ENCODE measurements at regions not wholly inside any gene's neighbourhood (a gene's known extent, or its start where the extent isn't known, plus 50 kb on each side); places are given as distances from the start of the nearest gene placed in this dataset.

- Histone ChIP-seq H3K27ac (ENCODE audit: low read depth in 1 of 2, low read length in 2 of 2) (no peak overlapping the region), H3K4me1 (ENCODE audit: control insufficient read depth in 4 of 4, insufficient read depth in 4 of 4, low read length in 3 of 4) (no peaks in the 10 kb centered on the region), H3K27me3 (ENCODE audit: control insufficient read depth in 4 of 4, insufficient read depth in 4 of 4, low read length in 3 of 4) (no peaks in the 10 kb centered on the region), H3K36me3 (ENCODE audit: control insufficient read depth in 4 of 4, insufficient read depth in 3 of 4, low read depth in 1 of 4, low read length in 3 of 4) (no peaks in the 10 kb centered on the region), H3K4me3 (ENCODE audit: low read depth in 1 of 3, low read length in 3 of 3) (no peak overlapping the region), H3K9ac (ENCODE audit: low read depth in 1 of 2, low read length in 2 of 2) (no peak overlapping the region), H3K9me3 (ENCODE audit: control insufficient read depth in 4 of 4, low read length in 3 of 4) (no peaks in the 10 kb centered on the region)
- 90% methylated on average over 3 of the region's 3 CpGs for WGBS
- no peak for TF ChIP-seq EGR1 (IDR thresholded peaks at IDR 0.05; ENCODE audit: low read depth in 2 of 2)
- TF ChIP-seq, protein P1, sequence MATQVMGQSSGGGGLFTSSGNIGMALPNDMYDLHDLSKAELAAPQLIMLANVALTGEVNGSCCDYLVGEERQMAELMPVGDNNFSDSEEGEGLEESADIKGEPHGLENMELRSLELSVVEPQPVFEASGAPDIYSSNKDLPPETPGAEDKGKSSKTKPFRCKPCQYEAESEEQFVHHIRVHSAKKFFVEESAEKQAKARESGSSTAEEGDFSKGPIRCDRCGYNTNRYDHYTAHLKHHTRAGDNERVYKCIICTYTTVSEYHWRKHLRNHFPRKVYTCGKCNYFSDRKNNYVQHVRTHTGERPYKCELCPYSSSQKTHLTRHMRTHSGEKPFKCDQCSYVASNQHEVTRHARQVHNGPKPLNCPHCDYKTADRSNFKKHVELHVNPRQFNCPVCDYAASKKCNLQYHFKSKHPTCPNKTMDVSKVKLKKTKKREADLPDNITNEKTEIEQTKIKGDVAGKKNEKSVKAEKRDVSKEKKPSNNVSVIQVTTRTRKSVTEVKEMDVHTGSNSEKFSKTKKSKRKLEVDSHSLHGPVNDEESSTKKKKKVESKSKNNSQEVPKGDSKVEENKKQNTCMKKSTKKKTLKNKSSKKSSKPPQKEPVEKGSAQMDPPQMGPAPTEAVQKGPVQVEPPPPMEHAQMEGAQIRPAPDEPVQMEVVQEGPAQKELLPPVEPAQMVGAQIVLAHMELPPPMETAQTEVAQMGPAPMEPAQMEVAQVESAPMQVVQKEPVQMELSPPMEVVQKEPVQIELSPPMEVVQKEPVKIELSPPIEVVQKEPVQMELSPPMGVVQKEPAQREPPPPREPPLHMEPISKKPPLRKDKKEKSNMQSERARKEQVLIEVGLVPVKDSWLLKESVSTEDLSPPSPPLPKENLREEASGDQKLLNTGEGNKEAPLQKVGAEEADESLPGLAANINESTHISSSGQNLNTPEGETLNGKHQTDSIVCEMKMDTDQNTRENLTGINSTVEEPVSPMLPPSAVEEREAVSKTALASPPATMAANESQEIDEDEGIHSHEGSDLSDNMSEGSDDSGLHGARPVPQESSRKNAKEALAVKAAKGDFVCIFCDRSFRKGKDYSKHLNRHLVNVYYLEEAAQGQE (IDR thresholded peaks at IDR 0.05), result no peak
- no peak for TF ChIP-seq RAD21 (IDR thresholded peaks at IDR 0.05)
- TF ChIP-seq, protein P2, sequence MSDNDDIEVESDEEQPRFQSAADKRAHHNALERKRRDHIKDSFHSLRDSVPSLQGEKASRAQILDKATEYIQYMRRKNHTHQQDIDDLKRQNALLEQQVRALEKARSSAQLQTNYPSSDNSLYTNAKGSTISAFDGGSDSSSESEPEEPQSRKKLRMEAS (IDR thresholded peaks at IDR 0.05), result no peak
- no peak for TF ChIP-seq FOXA1 (IDR thresholded peaks at IDR 0.05)
- TF ChIP-seq NR2F2 (IDR thresholded peaks at IDR 0.05), result no peak
- no peak for TF ChIP-seq YY1 (IDR thresholded peaks at IDR 0.05)
- TF ChIP-seq, protein P3, sequence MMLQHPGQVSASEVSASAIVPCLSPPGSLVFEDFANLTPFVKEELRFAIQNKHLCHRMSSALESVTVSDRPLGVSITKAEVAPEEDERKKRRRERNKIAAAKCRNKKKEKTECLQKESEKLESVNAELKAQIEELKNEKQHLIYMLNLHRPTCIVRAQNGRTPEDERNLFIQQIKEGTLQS (IDR thresholded peaks at IDR 0.05), result no peak
- no peak for TF ChIP-seq ZBTB33 (IDR thresholded peaks at IDR 0.05)
- DNase-seq (ENCODE audit: low spot score), result no peak
Measured at GRCh38 chr13:55617241-55617640, 1523.5 kb upstream of the PRR20A start.

DNA sequence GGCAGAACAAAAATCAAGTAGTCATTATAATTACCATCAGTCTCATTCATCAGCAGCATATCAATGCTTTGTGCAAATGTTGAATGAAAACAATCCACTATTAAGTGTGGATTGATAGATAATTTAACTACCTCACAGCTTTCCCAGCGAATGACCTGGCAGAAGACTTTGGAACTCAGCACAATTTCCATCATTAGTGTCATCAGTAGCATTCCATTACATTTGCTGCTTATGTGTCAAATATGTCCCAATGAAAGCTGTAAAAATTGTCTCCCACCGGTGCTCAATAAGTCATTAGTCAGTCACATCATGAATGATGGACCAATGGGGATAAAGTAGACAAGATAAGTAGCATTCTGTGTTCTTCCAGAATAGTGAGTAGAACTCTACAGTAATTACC, 1513.5 kb upstream of the PRR20A start:
- Histone ChIP-seq H3K4me1 (ENCODE audit: control insufficient read depth in 4 of 4, insufficient read depth in 4 of 4, low read length in 3 of 4) (no peaks in the 10 kb centered on the region), H3K4me3 (ENCODE audit: low read depth in 1 of 3, low read length in 3 of 3) (no peak overlapping the region), H3K27ac (ENCODE audit: low read depth in 1 of 2, low read length in 2 of 2) (no peak overlapping the region), H3K9ac (ENCODE audit: low read depth in 1 of 2, low read length in 2 of 2) (no peak overlapping the region), H3K36me3 (ENCODE audit: control insufficient read depth in 4 of 4, insufficient read depth in 3 of 4, low read depth in 1 of 4, low read length in 3 of 4) (no peaks in the 10 kb centered on the region), H3K9me3 (ENCODE audit: control insufficient read depth in 4 of 4, low read length in 3 of 4) (peaks cover 0 to 2% (median 0%) of the 10 kb centered on the region in 4 donors), H3K27me3 (ENCODE audit: control insufficient read depth in 4 of 4, insufficient read depth in 4 of 4, low read length in 3 of 4) (no peaks in the 10 kb centered on the region)
- no peak for DNase-seq (ENCODE audit: low spot score)
- TF ChIP-seq, protein P3 (IDR thresholded peaks at IDR 0.05), result no peak
- TF ChIP-seq HNF4G (IDR thresholded peaks at IDR 0.05), result no peak
- TF ChIP-seq, protein P2 (IDR thresholded peaks at IDR 0.05), result no peak
- no peak for TF ChIP-seq JUND (IDR thresholded peaks at IDR 0.05)
- no peak for TF ChIP-seq HNF4A (conservative IDR thresholded peaks at IDR 0.05)
- TF ChIP-seq FOXA2 (IDR thresholded peaks at IDR 0.05), result no peak
- TF ChIP-seq ZBTB33 (IDR thresholded peaks at IDR 0.05), result no peak
- no peak for TF ChIP-seq FOXA1 (IDR thresholded peaks at IDR 0.05)
- TF ChIP-seq SP1 (IDR thresholded peaks at IDR 0.05), result no peak
- no peak for TF ChIP-seq RAD21 (IDR thresholded peaks at IDR 0.05)
- TF ChIP-seq GABPA (IDR thresholded peaks at IDR 0.05 in 1 of 2, conservative IDR thresholded peaks at IDR 0.05 in 1 of 2), result no peak
- 72% methylated on average over 2 of the region's 2 CpGs for WGBS
